Left forelimb (tissue), 1 donor: ENCODE measurements at regions not wholly inside any gene's neighbourhood (a gene's known extent, or its start where the extent isn't known, plus 50 kb on each side); places are given as distances from the start of the nearest gene placed in this dataset.

ENCODE experiments used
- DNase-seq: peaks from one replicate; pipeline ENCODE4 v3.0.0-alpha.2; 2018; ENCODE audit warnings: low spot score

DNA sequence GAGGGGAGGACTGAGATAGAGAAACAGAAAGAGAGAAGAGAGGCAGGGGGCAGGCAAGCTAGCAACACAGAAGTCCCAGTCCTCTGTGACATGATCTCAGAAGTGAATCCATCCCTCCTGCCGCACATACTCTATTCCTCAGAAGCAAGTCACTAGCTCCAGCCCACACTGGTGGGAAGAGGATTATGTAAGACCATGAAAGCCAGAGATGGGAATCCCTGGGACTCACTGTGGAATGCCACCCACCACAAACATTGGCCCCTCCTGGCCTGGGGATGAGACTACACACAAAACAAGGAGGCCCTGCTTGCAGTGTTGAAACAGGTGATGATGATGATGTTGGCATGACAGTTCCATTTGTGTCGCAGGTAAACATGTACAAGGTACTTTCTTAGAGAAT, 419.9 kb downstream of the IRS2 start:
- DNase-seq = no peak

- no peak for DNase-seq
These were observed 423.0 kb downstream of the IRS2 start for GRCh38 chr13:109363431-109363830.

DNA sequence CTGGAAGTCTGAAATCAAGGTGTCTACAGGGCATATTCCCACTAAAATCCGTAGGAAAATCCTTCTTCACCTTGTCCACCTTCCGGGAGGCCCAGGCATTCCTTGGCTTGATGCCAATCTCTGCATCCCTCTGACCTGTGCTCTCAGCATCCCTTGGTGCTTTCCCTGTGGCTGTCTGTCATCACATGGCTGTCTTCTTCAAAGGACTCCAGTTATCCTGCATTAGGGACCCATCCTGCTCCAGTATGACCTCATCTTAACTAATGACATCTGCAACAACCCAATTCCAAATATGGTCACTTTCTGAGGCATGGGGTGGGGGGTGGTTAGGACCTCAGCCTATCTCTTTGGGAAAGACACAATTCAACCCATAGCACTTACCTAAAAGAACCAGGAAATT, 423.8 kb downstream of the IRS2 start:
- DNase-seq = no peak

DNA sequence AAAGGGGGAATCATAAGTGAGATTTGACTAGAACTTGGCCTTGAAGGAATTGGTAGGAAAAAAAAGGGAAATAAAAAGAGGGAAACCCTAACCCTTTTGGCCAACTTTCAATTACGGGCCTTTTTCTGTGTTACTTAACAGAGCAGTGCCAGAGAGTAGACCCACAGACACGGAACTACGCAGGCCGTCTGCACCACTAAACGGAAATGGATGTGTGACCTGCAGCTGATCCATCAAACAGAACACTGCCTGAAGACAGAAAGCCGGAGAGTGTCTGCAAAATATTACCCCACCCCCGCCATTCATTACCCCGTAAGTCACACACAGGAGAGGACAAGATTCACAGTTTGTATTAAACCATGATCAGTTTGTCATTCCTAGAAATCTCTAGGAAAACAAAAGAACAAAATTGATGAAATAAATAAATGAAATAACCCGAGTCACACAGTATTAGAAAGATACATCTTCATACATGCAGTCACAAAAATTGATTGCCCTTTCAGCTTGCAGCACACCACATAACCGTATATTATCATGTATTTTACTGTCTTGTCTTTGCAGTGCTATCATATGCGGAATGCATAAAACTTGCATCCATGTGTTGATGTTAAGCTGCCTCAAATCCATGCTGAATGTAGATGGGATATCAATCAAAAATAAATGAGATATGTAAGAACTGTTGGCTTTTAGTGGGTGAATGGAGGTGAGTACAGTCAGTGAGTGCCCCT, 424.7 kb downstream of the IRS2 start:
- DNase-seq = no peak

- no peak for DNase-seq
These were observed 428.5 kb downstream of the IRS2 start for GRCh38 chr13:109357751-109358471.

DNA sequence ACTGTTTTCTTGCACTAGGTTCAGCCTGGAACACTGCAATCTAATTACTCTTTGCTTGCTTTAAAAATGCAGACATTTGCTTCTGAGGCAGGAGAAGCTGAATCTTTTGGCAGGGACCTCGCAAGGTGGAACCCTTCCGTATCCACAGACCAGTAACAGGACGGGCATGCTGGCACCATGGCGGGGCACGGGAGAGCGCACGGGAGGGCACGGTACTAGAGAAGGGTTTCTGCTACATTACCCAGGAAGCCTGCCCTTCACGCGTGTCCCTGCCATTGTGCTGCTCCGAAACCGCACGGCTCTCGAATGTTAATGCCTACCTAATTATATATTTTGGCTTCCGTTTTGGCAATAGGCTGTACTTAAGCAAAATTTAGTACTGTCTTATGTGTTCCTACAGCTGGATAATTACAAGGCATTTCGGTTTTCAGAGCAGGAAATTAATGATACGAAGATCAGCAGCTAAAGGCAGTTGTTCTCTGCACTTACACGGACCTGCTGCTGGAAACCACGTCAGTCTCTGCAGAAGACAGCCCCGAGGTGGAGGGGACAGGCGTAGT, 430.4 kb downstream of the IRS2 start:
- no peak for DNase-seq

GRCh38 chr13:109355166-109355565, 431.2 kb downstream of the IRS2 start:
- no peak for DNase-seq

DNA sequence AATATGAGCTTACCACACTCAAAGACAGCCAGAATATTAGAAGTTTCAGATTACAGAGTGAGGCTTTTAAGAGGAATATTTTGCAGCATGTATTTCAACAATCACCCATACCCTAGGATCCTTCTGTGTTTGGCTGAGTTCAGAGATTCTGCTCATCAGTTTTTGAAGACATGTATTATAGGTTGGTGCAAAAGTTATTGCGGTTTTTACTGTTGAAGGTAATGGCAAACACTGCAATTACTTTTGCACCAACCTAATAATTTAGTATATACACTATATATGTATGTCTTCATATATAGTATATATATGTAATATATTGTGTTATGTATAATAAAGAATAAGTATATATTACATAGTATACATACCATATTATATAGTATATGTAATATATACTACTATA, 435.1 kb downstream of the IRS2 start:
- DNase-seq = no peak

- DNase-seq = no peak
These were observed 437.7 kb downstream of the IRS2 start for GRCh38 chr13:109348519-109349258.

GRCh38 chr13:109346060-109346459, 440.3 kb downstream of the IRS2 start:
- DNase-seq = no peak

DNA sequence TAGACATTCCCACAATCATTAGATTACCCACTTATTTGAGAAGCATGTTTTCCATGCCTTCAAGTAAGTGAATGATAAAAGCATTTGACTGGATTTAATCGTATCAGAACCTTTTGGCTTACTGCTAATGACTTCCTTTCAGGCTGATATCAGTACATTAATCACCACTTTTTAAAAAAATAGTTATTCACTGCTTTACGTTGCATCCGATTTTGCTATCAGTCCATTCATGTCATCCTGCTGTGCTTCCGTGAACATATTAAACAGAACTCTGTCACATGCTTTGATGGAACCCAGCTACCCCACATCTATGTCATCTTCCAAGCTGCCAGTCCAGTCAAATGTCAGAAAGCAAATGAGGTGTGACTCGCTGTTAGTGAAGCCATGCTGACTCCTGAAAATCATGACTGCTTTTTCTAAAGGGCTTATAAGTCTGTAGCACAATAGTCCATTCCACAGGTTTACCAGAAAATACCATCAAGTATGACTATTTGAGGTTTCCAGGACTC, 440.9 kb downstream of the IRS2 start:
- DNase-seq = no peak

DNA sequence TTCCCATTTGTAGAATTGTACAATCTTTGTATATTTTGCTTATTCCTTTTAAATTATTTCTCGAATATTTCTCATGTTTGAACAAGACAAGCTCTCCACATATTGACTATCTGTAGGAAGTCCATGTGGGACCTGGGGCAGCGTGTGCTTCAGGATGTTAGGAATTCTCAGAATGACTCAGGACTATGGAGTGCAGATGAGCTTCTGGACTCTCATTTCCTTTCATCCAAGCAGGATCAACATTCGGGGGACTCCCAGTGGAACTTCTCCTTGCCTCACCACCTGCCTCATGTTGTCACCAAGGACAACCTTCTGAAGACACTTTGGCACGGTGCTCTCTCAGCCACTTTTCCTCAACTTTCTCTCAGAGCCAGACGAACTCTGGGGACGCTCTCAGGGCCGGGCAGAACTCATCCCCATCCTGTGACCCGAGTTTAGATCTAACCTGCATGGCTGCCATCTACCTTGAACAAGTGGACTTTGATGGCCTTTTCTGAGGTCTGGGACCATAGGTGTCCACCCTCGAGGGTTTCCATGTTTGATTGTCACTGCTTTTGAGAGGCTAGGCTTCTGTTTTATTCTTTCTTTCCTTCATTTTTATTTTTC, 441.7 kb downstream of the IRS2 start:
- DNase-seq = no peak

GRCh38 chr13:109336730-109337129, 449.7 kb downstream of the IRS2 start:
- no peak for DNase-seq

DNA sequence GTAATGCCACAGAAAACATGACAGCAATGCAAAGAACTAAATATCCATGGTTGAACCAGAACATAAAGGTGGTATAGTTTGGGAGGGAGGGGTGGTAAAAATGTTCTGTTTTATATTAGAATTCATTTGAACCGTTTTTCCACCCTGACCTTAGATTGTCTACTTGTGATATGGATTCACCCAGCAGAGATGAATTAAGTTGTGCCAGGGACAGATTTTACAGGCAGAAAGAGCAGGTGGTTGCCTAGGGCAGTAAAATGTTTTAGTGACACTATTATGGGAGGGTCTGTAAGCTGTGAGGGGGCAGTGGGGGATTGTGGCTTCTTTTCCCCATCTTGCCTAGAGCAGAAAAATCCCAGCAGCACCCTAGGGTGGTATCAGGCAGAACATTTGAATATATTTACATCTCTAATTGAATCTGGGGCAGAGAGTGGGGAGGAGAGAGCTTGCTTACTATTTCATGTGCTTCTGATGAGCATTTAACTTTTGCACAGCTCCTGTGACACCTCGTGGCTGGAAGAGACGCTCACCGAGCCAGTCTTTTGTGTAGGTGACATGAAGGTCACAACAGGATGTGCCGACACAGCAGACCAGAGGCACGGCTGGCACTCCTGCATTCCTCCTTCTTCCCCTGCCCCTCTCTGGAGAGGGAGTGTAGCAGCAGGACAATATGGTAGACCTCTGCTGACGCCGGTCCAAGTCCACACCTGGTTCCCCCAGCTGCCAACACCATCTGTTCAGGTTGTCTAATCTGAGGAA, 452.3 kb downstream of the IRS2 start:
- no peak for DNase-seq

- DNase-seq = no peak
These were observed 453.6 kb downstream of the IRS2 start for GRCh38 chr13:109332506-109333499.

DNA sequence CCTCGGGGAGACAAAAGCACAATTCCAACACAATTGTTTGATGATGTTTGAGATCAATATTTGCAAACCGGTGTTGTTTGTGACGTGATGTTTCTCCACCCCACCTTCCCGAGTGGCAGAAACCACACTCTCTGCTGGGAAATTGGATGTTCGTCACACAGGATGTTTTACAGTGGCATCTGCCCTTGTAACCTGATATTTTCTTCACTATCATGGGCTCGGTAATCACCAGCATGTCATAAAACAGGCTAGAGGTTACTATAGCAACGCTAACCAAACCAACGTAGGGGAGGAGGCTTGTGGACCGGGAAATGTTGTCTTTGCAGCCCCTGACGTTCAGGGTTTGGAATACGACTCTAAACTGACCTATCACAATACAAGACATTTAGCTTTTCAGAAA, 454.5 kb downstream of the IRS2 start:
- no peak for DNase-seq

DNA sequence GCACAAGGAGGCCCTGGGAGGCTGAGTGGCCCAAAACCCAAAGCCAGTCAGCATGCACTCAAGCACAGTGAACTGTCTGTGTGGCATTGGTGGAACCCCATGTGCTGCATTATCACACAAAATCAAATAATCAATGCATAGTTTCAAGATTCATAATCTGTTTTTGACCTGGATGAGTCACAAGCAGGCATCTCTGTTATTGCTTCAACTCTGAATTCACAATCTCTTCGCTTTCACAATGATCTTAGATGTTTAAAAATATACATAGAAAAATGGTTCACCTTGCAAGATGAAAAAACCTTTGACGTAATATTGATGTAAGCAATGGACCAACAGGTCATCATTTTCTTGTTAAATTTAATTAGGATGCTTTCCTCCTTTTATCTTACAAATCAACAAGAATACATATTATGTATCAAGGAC, 455.4 kb downstream of the IRS2 start:
- no peak for DNase-seq

GRCh38 chr13:109330123-109330522, 456.3 kb downstream of the IRS2 start:
- DNase-seq = no peak

GRCh38 chr13:109329175-109329574, 457.2 kb downstream of the IRS2 start:
- no peak for DNase-seq

DNA sequence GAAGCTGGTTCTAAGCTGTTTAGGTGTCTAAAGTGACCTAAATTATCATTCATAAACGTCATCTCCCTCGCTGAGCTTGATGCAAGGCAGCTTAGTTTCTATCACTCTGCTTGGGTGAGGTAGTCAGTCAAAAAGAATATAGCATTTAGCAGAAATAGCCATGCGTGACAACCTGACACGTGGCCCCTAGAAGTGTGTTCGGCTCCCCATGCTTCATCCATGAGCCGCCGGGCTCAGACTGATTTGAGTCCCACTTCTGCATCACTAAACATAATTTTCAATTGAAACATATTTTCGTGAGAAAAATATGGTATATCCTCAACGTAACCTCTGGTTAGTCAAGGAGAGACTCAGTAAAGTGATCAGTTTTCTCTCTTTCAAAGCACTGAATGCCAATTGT, 459.8 kb downstream of the IRS2 start:
- no peak for DNase-seq
